SK-N-SH (cell line): ENCODE measurements at regions not wholly inside any gene's neighbourhood (a gene's known extent, or its start where the extent isn't known, plus 50 kb on each side); places are given as distances from the start of the nearest gene placed in this dataset.
"Not testable (repeated sequence)": the region's sequence is repeated elsewhere in the genome, so short reads cannot be mapped to it uniquely, and the experiment has no call there.

Experiments
- CTCF ChIA-PET: fragments of 300-600, 350-600 bp; formaldehyde crosslinking; extraction: SDS; loops from one replicate; lab custom pipeline; 2021; lab: Yijun Ruan, JAX
- POLR2A ChIA-PET: fragments of 350-600 bp; sonication (Branson Sonifier 250); formaldehyde crosslinking; extraction: SDS; loops from one replicate; lab custom pipeline; 2020; ENCODE audit warnings: antibody characterized with exemption, inconsistent platforms; lab: Yijun Ruan, JAX
- DNase-seq: peaks from one replicate; pipeline ENCODE4 v3.0.0; 2012
- H2AFZ ChIP-seq: fragments of 200-600 bp; sonication (generic); 2 replicates; pipeline ENCODE4 v1.8.1; 2016; ENCODE audit warnings: antibody characterized with exemption, mild to moderate bottlenecking, low read depth
- H3F3A ChIP-seq: fragments of 200-600 bp; sonication (generic); replicated peaks from 2 replicates; pipeline ENCODE3; 2016; ENCODE audit warnings: antibody characterized with exemption, mild to moderate bottlenecking; ENCODE audit not compliant: insufficient read depth
- H3K27ac ChIP-seq, 2 experiments: fragments of 200-500 bp in 1 of 2; fragments of 200-600 bp in 1 of 2; sonication (Bioruptor generic) in 1 of 2; sonication (generic), shearing (Covaris generic) in 1 of 2; 2 replicates each; pipeline versions ENCODE4 v1.5.1 to v1.6.1; 2014 to 2016; ENCODE audit warnings: low read depth in 2 of 2, inconsistent platforms in 1 of 2, low read length in 1 of 2, mild to moderate bottlenecking in 1 of 2, mixed read lengths in 1 of 2
- H3K27me3 ChIP-seq: fragments of 200-600 bp; sonication (generic), shearing (Covaris generic); 2 replicates; pipeline ENCODE4 v1.6.1; 2016; ENCODE audit warnings: mixed run types; ENCODE audit not compliant: insufficient read depth
- H3K36me3 ChIP-seq, 2 experiments: fragments of 200-500 bp in 1 of 2; fragments of 200-600 bp in 1 of 2; sonication (Bioruptor generic) in 1 of 2; sonication (generic) in 1 of 2; replicated peaks in 1 of 2; 2 replicates each; pipeline versions ENCODE3 to v1.5.1; 2014 to 2016; ENCODE audit warnings: low read length in 1 of 2, mild to moderate bottlenecking in 1 of 2; ENCODE audit not compliant: insufficient read depth in 2 of 2, control insufficient read depth in 1 of 2
- H3K4me1 ChIP-seq, 2 experiments: fragments of 200-500 bp in 1 of 2; fragments of 200-600 bp in 1 of 2; sonication (Bioruptor generic) in 1 of 2; sonication (generic), shearing (Covaris generic) in 1 of 2; 2 replicates each; pipeline versions ENCODE4 v1.5.1 to v1.6.1; 2014 to 2016; ENCODE audit warnings: low read depth in 1 of 2, low read length in 1 of 2, mixed run types in 1 of 2; ENCODE audit not compliant: insufficient read depth in 2 of 2, control insufficient read depth in 1 of 2
- H3K4me2 ChIP-seq: fragments of 200-600 bp; sonication (generic), shearing (Covaris generic); 2 replicates; pipeline ENCODE4 v1.6.1; 2017; ENCODE audit warnings: mixed run types
- H3K4me3 ChIP-seq, 2 experiments: fragments of 200-500 bp in 1 of 2; fragments of 200-600 bp in 1 of 2; sonication (Bioruptor generic) in 1 of 2; sonication (generic), shearing (Covaris generic) in 1 of 2; 2 replicates each; pipeline versions ENCODE4 v1.5.1 to v1.8.1; 2014 to 2016; ENCODE audit warnings: low read depth in 2 of 2, inconsistent platforms in 1 of 2, low read length in 1 of 2, mild to moderate bottlenecking in 1 of 2, mixed read lengths in 1 of 2, moderate library complexity in 1 of 2
- H3K79me2 ChIP-seq: fragments of 200-600 bp; sonication (generic); 2 replicates; pipeline ENCODE4 v1.8.1; 2017; ENCODE audit warnings: mild to moderate bottlenecking; ENCODE audit not compliant: insufficient read depth
- H3K9ac ChIP-seq: fragments of 200-600 bp; sonication (generic); 2 replicates; pipeline ENCODE4 v1.6.1; 2017; ENCODE audit warnings: mixed run types
- H3K9me2 ChIP-seq: fragments of 200-600 bp; sonication (generic); 2 replicates; pipeline ENCODE4 v1.6.1; 2017; ENCODE audit warnings: mixed run types
- H3K9me3 ChIP-seq: fragments of 200-600 bp; sonication (generic); 2 replicates; pipeline ENCODE4 v1.6.1; 2017; ENCODE audit warnings: mixed run types, mild to moderate bottlenecking, moderate library complexity
- H4K20me1 ChIP-seq: fragments of 200-600 bp; sonication (generic); 2 replicates; pipeline ENCODE4 v1.6.1; 2017; ENCODE audit warnings: mild to moderate bottlenecking, mixed run types; ENCODE audit not compliant: insufficient read depth
- EP300 ChIP-seq, 2 experiments: IDR thresholded peaks; 2 replicates each; pipeline versions ENCODE4 v1.4.0 to v1.6.1; 2012; ENCODE audit warnings: borderline replicate concordance in 1 of 2, low read depth in 1 of 2, low read length in 1 of 2
- GATA2 ChIP-seq: sonication (generic); formaldehyde crosslinking; IDR thresholded peaks from 2 replicates; pipeline ENCODE4 v1.5.0; 2020; ENCODE audit warnings: mild to moderate bottlenecking, missing genetic modification reagents
- IRF3 ChIP-seq: fragments of 150-350 bp; IDR thresholded peaks from 2 replicates; pipeline ENCODE4 v1.6.1; 2016; ENCODE audit warnings: mild to moderate bottlenecking, low read depth, low read length
- PBX3 ChIP-seq: IDR thresholded peaks from 2 replicates; pipeline ENCODE4; 2012
- RAD21 ChIP-seq: IDR thresholded peaks from 2 replicates; pipeline ENCODE4 v1.6.1; 2012; ENCODE audit warnings: mild to moderate bottlenecking, low read length
- REST ChIP-seq: IDR thresholded peaks from 2 replicates; pipeline ENCODE4 v1.6.1; 2012; ENCODE audit warnings: mild to moderate bottlenecking, low read depth, low read length, moderate library complexity
- RFX5 ChIP-seq: IDR thresholded peaks from 2 replicates; pipeline ENCODE4 v1.6.1; 2012; ENCODE audit warnings: mild to moderate bottlenecking, improper control_type of control experiment, low read length
- RXRA ChIP-seq: IDR thresholded peaks from 2 replicates; pipeline ENCODE4 v1.4.0; 2012; ENCODE audit warnings: low read depth, mild to moderate bottlenecking, borderline replicate concordance
- USF1 ChIP-seq: IDR thresholded peaks from 2 replicates; pipeline ENCODE4 v1.4.0; 2012; ENCODE audit warnings: low read depth, borderline replicate concordance
- YY1 ChIP-seq: IDR thresholded peaks from 2 replicates; pipeline ENCODE4 v1.4.0; 2012; ENCODE audit warnings: low read depth, mild to moderate bottlenecking
- WGBS: methylation state at CpG from one replicate; pipeline ENCODE4 v1.1.6; 2017; ENCODE audit warnings: low lambda C conversion rate; 5-methylcytosine and 5-hydroxymethylcytosine counted together

- DNase-seq, result no peak
- no peaks in the 10 kb centered on the region for H3K79me2 ChIP-seq
- CTCF ChIA-PET, result no interaction called here
- POLR2A ChIA-PET, result interaction anchor here (0.7 kb wide), 1 partner anchor 288 kb away, joined by 3 read pairs; no protein-coding TSS in a partner anchor
- H3K4me1 ChIP-seq, result no peaks in the 10 kb centered on the region; a peak in 1 of 4 replicates
- no peaks in the 10 kb centered on the region for H4K20me1 ChIP-seq
- H2AFZ ChIP-seq, result no peak overlapping the region
- H3K9ac ChIP-seq, result no peak overlapping the region
- no peak overlapping the region for H3K4me3 ChIP-seq
- H3K4me2 ChIP-seq, result no peak overlapping the region
- no peaks in the 10 kb centered on the region for H3K27me3 ChIP-seq
- H3F3A ChIP-seq, result no peaks in the 10 kb centered on the region
- WGBS, result 0% methylated on average over 1 of the region's 1 CpG
- no peaks in the 10 kb centered on the region for H3K36me3 ChIP-seq
- no peaks in the 10 kb centered on the region for H3K9me3 ChIP-seq
- H3K9me2 ChIP-seq, result no peaks in the 10 kb centered on the region
- H3K27ac ChIP-seq, result no peak overlapping the region
- TF ChIP-seq RAD21, result no peak
- TF ChIP-seq RFX5, result no peak
- TF ChIP-seq USF1, result no peak
- TF ChIP-seq IRF3, result no peak
- no peak for TF ChIP-seq PBX3
These were observed 155.6 kb downstream of the PPP4R3C start for GRCh38 chrX:27307546-27307945.

GRCh38 chrX:27292552-27292951 is 170.6 kb downstream of the PPP4R3C start:
- H3K4me3 ChIP-seq, H3K9me3 ChIP-seq, CTCF ChIA-PET, H3K4me1 ChIP-seq, H3K27ac ChIP-seq, H3F3A ChIP-seq, H2AFZ ChIP-seq, H3K9ac ChIP-seq, POLR2A ChIA-PET, H3K27me3 ChIP-seq, H3K36me3 ChIP-seq, H3K4me2 ChIP-seq, DNase-seq, H3K9me2 ChIP-seq, H3K79me2 ChIP-seq, H4K20me1 ChIP-seq: not testable (repeated sequence)
- 12% methylated on average over 6 of the region's 6 CpGs for WGBS

- no peak for DNase-seq
- Histone ChIP-seq H2AFZ (no peak overlapping the region), H3F3A (no peaks in the 10 kb centered on the region), H3K9me2 (no peaks in the 10 kb centered on the region), H4K20me1 (no peaks in the 10 kb centered on the region), H3K9me3 (no peaks in the 10 kb centered on the region), H3K4me3 (no peak overlapping the region), H3K4me2 (no peak overlapping the region), H3K36me3 (no peaks in the 10 kb centered on the region), H3K79me2 (no peaks in the 10 kb centered on the region), H3K27ac (no peak overlapping the region), H3K27me3 (no peaks in the 10 kb centered on the region), H3K4me1 (no peaks in the 10 kb centered on the region), H3K9ac (no peak overlapping the region)
- WGBS, result 4% methylated on average over 5 of the region's 5 CpGs
- CTCF ChIA-PET, result no interaction called here
- POLR2A ChIA-PET, result no interaction called here
- TF ChIP-seq EP300 (IDR thresholded peaks at IDR 0.05; ENCODE audit: borderline replicate concordance in 1 of 2, low read depth in 1 of 2, low read length in 1 of 2) (no peak), GATA2 (CRISPR knock-in tag) (no peak), YY1 (no peak), REST (no peak), RXRA (no peak)
These were observed 186.4 kb downstream of the PPP4R3C start for GRCh38 chrX:27276751-27277150.
